A549 (cell line): ENCODE measurements at regions not wholly inside any gene's neighbourhood (a gene's known extent, or its start where the extent isn't known, plus 50 kb on each side); places are given as distances from the start of the nearest gene placed in this dataset.

Experiments used
- ATAC-seq, 2 experiments: fragments of 200-7000 bp in 1 of 2; fragments of >200 bp in 1 of 2; cut with Nextera tagmentation in 1 of 2; cut with Tn5 transposase in 1 of 2; 3 replicates each; pipeline versions ENCODE4 v1.8.0 to v1.9.1; 2018 to 2020; ENCODE audit warnings: mild to moderate bottlenecking in 1 of 2, moderate library complexity in 1 of 2
- CTCF ChIA-PET: fragments of 300-600 bp; sonication (Branson Sonifier 250); formaldehyde crosslinking; extraction: SDS; loops from one replicate; lab custom pipeline; 2021; ENCODE audit warnings: antibody characterized with exemption, inconsistent platforms; lab: Yijun Ruan, JAX
- POLR2A ChIA-PET: fragments of 350-600 bp; formaldehyde crosslinking; extraction: SDS; loops from one replicate; lab custom pipeline; 2021; ENCODE audit warnings: antibody characterized with exemption, inconsistent platforms; lab: Yijun Ruan, JAX
- DNase-seq, 2 experiments: peaks; one replicate each; pipeline versions ENCODE4 v3.0.0 to v3.0.0-alpha.2; 2011 to 2016; ENCODE audit warnings: low read depth in 1 of 2, low spot score in 1 of 2
- FAIRE-seq: peaks from 2 replicates; lab custom pipeline; 2011; peaks lifted over from hg19 to GRCh38; lab: Jason Lieb, UNC
- H3K27ac ChIP-seq, 2 experiments: fragments of >200 bp; sonication (Bioruptor Twin); formaldehyde crosslinking; 3 replicates each; pipeline ENCODE4 v1.5.1; 2016 to 2017
- H3K4me1 ChIP-seq: fragments of >200 bp; sonication (Bioruptor Twin); formaldehyde crosslinking; 3 replicates; pipeline ENCODE4 v1.6.1; 2016
- H3K4me2 ChIP-seq: fragments of >200 bp; sonication (Bioruptor Twin); formaldehyde crosslinking; 3 replicates; pipeline ENCODE4 v1.6.1; 2016
- H3K4me3 ChIP-seq: fragments of >200 bp; sonication (Bioruptor Twin); formaldehyde crosslinking; 3 replicates; pipeline ENCODE4 v1.5.1; 2016
- H3K9me3 ChIP-seq: fragments of >200 bp; sonication (Bioruptor Twin); formaldehyde crosslinking; 3 replicates; pipeline ENCODE4 v1.6.1; 2016
- BCL3 ChIP-seq: fragments of >200 bp; sonication (Bioruptor Twin); formaldehyde crosslinking; IDR thresholded peaks from 3 replicates; pipeline ENCODE4 v1.6.1; 2016
- CEBPB ChIP-seq, 2 experiments: fragments of >200 bp in 1 of 2; sonication (Bioruptor Twin) in 1 of 2; formaldehyde crosslinking in 1 of 2; IDR thresholded peaks; 2 replicates each; pipeline ENCODE4 v1.6.1; 2012 to 2016
- FOSL2 ChIP-seq, 2 experiments: fragments of 450-650 bp in 1 of 2; fragments of >200 bp in 1 of 2; sonication (Bioruptor Twin) in 1 of 2; formaldehyde crosslinking; IDR thresholded peaks; 2 replicates each; pipeline versions ENCODE4 v1.5.0 to v1.6.1; 2016 to 2020; ENCODE audit warnings: mild to moderate bottlenecking in 1 of 2, moderate library complexity in 1 of 2
- FOXS1 ChIP-seq: fragments of 250-450 bp; sonication (Bioruptor Pico); IDR thresholded peaks from 2 replicates; pipeline ENCODE4 v1.5.0; 2020; ENCODE audit warnings: mild to moderate bottlenecking, moderate library complexity
- HOXB13 ChIP-seq: fragments of 250-450 bp; sonication (Bioruptor Pico); IDR thresholded peaks from 2 replicates; pipeline ENCODE4 v1.5.0; 2020; ENCODE audit warnings: low read depth, mild to moderate bottlenecking, moderate library complexity
- HOXB5 ChIP-seq: fragments of 250-450 bp; sonication (Bioruptor Pico); IDR thresholded peaks from 2 replicates; pipeline ENCODE4 v1.5.0; 2020; ENCODE audit warnings: mild to moderate bottlenecking, moderate library complexity
- JUNB ChIP-seq: fragments of >200 bp; sonication (Bioruptor Twin); formaldehyde crosslinking; IDR thresholded peaks from 2 replicates; pipeline ENCODE4 v1.6.1; 2016
- MAFK ChIP-seq: fragments of 450-650 bp; IDR thresholded peaks from 2 replicates; pipeline ENCODE4 v1.6.1; 2014; ENCODE audit not compliant: partially characterized antibody
- MAZ ChIP-seq: fragments of 150-350 bp; IDR thresholded peaks from 2 replicates; pipeline ENCODE4 v1.6.1; 2014; ENCODE audit warnings: antibody characterized with exemption, low read depth, low read length, borderline replicate concordance
- PHF8 ChIP-seq: fragments of 200-600 bp; sonication (generic); IDR thresholded peaks from 2 replicates; pipeline ENCODE4 v1.6.1; 2016; ENCODE audit warnings: low read depth, mild to moderate bottlenecking, antibody characterized with exemption, moderate library complexity, borderline replicate concordance
- RAD21 ChIP-seq, 2 experiments: fragments of >200 bp in 1 of 2; sonication (Bioruptor Twin) in 1 of 2; formaldehyde crosslinking in 1 of 2; IDR thresholded peaks in 1 of 2; conservative IDR thresholded peaks in 1 of 2; 2 replicates in 1 of 2; 3 replicates in 1 of 2; pipeline ENCODE4 v1.6.1; 2012 to 2018; ENCODE audit warnings: inconsistent platforms in 1 of 2
- RARB ChIP-seq: fragments of 250-450 bp; sonication (Bioruptor Pico); IDR thresholded peaks from 2 replicates; pipeline ENCODE4 v1.8.0; 2021; ENCODE audit warnings: mild to moderate bottlenecking, moderate library complexity
- RCOR1 ChIP-seq: fragments of 150-350 bp; IDR thresholded peaks from 2 replicates; pipeline ENCODE4 v1.6.1; 2014; ENCODE audit warnings: antibody characterized with exemption, low read length, low read depth
- REST ChIP-seq: fragments of 200-600 bp; sonication (generic); IDR thresholded peaks from 2 replicates; pipeline ENCODE4 v1.6.1; 2016; ENCODE audit warnings: antibody characterized with exemption, mild to moderate bottlenecking, moderate library complexity
- RFX5 ChIP-seq: fragments of 450-650 bp; IDR thresholded peaks from 2 replicates; pipeline ENCODE4 v1.7.1; 2014; ENCODE audit warnings: antibody characterized with exemption, mild to moderate bottlenecking, moderate library complexity
- USF2 ChIP-seq: fragments of 450-650 bp; IDR thresholded peaks from 2 replicates; pipeline ENCODE4 v1.6.1; 2014; ENCODE audit warnings: antibody characterized with exemption
- WGBS: methylation state at CpG from one replicate; pipeline ENCODE4 v1.1.6; 2017; ENCODE audit errors: missing lambda C conversion rate; 5-methylcytosine and 5-hydroxymethylcytosine counted together
- TF ChIP-seq, protein P1 (sequence below): IDR thresholded peaks from 2 replicates; pipeline ENCODE4 v1.6.1; 2012

GRCh38 chr10:3867454-3868270, 82.7 kb upstream of the KLF6 start:
- Histone ChIP-seq H3K4me2 (no peak overlapping the region), H3K27ac (no peak overlapping the region; a peak in 1 of 6 replicates), H3K4me1 (peaks cover 14% of the 10 kb centered on the region), H3K9me3 (no peaks in the 10 kb centered on the region), H3K4me3 (no peak overlapping the region)
- TF ChIP-seq JUNB (0 out of 2 replicates have a peak, but pooled peaks have one; percentile 18), FOSL2 (IDR thresholded peaks at IDR 0.05) (no peak), FOSL2 (CRISPR knock-in tag; IDR thresholded peaks at IDR 0.05) (0 out of 2 replicates have a peak, but pooled peaks have one; percentile 4), USF2 (no peak)
- 67% methylated on average over 3 of the region's 3 CpGs for WGBS
- ChIA-PET CTCF (interaction anchor here (0.6 to 1.5 kb wide), 2 partner anchors 16 to 224 kb away, joined by 4 to 5 read pairs; no protein-coding TSS in a partner anchor), POLR2A (no interaction called here)
- DNase-seq: no peak
- no peak for ATAC-seq
- FAIRE-seq: no peak

DNA sequence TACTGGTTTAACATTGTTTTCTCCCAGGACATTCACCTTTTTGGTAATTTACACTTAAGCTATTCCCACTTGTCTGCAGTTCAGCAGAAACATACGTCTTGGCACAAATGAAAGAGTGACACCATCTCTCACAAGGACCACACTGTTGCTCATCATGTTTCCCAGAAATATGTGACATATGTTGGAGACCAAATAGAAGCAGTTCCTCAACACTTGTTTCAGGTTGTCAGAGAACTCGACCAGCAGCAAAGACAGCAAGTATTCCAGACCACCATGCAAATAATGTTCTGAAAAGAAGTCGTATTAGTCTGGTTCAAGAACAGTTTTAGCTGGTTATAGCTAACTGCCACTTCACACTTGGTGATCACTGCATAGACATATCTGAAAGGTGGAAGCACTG, 81.3 kb upstream of the KLF6 start:
- CTCF ChIA-PET: interaction anchor here (1.7 to 2.0 kb wide), 2 partner anchors 15 to 626 kb away, joined by 4 to 5 read pairs; no protein-coding TSS in a partner anchor
- 62% methylated on average over 3 of the region's 3 CpGs for WGBS
- Histone ChIP-seq H3K4me2 (no peak overlapping the region), H3K27ac (peak overlapping the region; percentile 6 to 12; a peak in 2 of 6 replicates), H3K4me3 (no peak overlapping the region), H3K4me1 (peaks cover 15% of the 10 kb centered on the region), H3K9me3 (no peaks in the 10 kb centered on the region)
- no peak for TF ChIP-seq MAZ
- TF ChIP-seq RCOR1: no peak
- TF ChIP-seq HOXB13: no peak
- TF ChIP-seq, protein P1, sequence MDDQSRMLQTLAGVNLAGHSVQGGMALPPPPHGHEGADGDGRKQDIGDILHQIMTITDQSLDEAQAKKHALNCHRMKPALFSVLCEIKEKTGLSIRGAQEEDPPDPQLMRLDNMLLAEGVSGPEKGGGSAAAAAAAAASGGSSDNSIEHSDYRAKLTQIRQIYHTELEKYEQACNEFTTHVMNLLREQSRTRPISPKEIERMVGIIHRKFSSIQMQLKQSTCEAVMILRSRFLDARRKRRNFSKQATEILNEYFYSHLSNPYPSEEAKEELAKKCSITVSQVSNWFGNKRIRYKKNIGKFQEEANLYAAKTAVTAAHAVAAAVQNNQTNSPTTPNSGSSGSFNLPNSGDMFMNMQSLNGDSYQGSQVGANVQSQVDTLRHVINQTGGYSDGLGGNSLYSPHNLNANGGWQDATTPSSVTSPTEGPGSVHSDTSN: no peak
- no peak for TF ChIP-seq RAD21 (conservative IDR thresholded peaks at IDR 0.05 in 1 of 2, IDR thresholded peaks at IDR 0.05 in 1 of 2)
- TF ChIP-seq BCL3: no peak
- TF ChIP-seq RFX5: no peak
- TF ChIP-seq RARB (CRISPR knock-in tag): no peak
- TF ChIP-seq PHF8: no peak
- TF ChIP-seq REST: no peak
- TF ChIP-seq JUNB: no peak
- TF ChIP-seq FOSL2 (IDR thresholded peaks at IDR 0.05): no peak
- TF ChIP-seq FOSL2 (CRISPR knock-in tag; IDR thresholded peaks at IDR 0.05): no peak
- no peak for TF ChIP-seq FOXS1
- no peak for TF ChIP-seq CEBPB (IDR thresholded peaks at IDR 0.05)
- no peak for TF ChIP-seq MAFK
- TF ChIP-seq HOXB5 (CRISPR knock-in tag): no peak
- no peak for FAIRE-seq
- DNase-seq: no peak
- POLR2A ChIA-PET: no interaction called here
- no peak for ATAC-seq
